ENCODE measurements at regions not wholly inside any gene's neighbourhood (a gene's known extent, or its start where the extent isn't known, plus 50 kb on each side); places are given as distances from the start of the nearest gene placed in this dataset.

- no peak for DNase-seq (ENCODE audit: extremely low spot score)
- ChIA-PET POLR2A (no interaction called here), CTCF (interaction anchor here (1.2 kb wide), 1 partner anchor 13 kb away, joined by 3 read pairs; no protein-coding TSS in a partner anchor)
- TF ChIP-seq CTCF (IDR thresholded peaks at IDR 0.05; ENCODE audit: control extremely low read depth, extremely low read depth, low read depth, missing control alignments) = no peak
These were observed 123.6 kb downstream of the NUDT12 start for GRCh38 chr5:103439007-103439406.

- TF ChIP-seq CTCF (IDR thresholded peaks at IDR 0.05; ENCODE audit: control extremely low read depth, extremely low read depth, low read depth, missing control alignments) = no peak
- ChIA-PET CTCF (no interaction called here), POLR2A (no interaction called here)
- no peak for DNase-seq (ENCODE audit: extremely low spot score)
These were observed 125.9 kb downstream of the NUDT12 start for GRCh38 chr5:103436656-103437055.

GRCh38 chr5:103436112-103436511 lies 126.5 kb downstream of the NUDT12 start:
- POLR2A ChIA-PET = no interaction called here

GRCh38 chr5:103435136-103435889 lies 127.3 kb downstream of the NUDT12 start:
- TF ChIP-seq CTCF (IDR thresholded peaks at IDR 0.05; ENCODE audit: control extremely low read depth, extremely low read depth, low read depth, missing control alignments) = no peak
- ChIA-PET POLR2A (no interaction called here), CTCF (interaction anchor here (1.3 to 1.5 kb wide), 2 partner anchors 17 to 34 kb away, joined by 3 to 4 read pairs; no protein-coding TSS in a partner anchor)
- no peak for DNase-seq (ENCODE audit: extremely low spot score)

More at GRCh38 chr5:103436112-103436511, 126.5 kb downstream of the NUDT12 start:
- TF ChIP-seq CTCF (IDR thresholded peaks at IDR 0.05; ENCODE audit: control extremely low read depth, extremely low read depth, low read depth, missing control alignments) = no peak
- no peak for DNase-seq (ENCODE audit: extremely low spot score)
- CTCF ChIA-PET = no interaction called here

- ChIA-PET CTCF (interaction anchor here (1.2 to 1.5 kb wide), 2 partner anchors 12 to 33 kb away, joined by 4 read pairs; no protein-coding TSS in a partner anchor), POLR2A (no interaction called here)
- no peak for TF ChIP-seq CTCF (IDR thresholded peaks at IDR 0.05; ENCODE audit: control extremely low read depth, extremely low read depth, low read depth, missing control alignments)
- DNase-seq (ENCODE audit: extremely low spot score) = no peak
These were observed 128.5 kb downstream of the NUDT12 start for GRCh38 chr5:103434057-103434456.

- ChIA-PET CTCF (no interaction called here), POLR2A (no interaction called here)
- no peak for TF ChIP-seq CTCF (IDR thresholded peaks at IDR 0.05; ENCODE audit: control extremely low read depth, extremely low read depth, low read depth, missing control alignments)
- DNase-seq (ENCODE audit: extremely low spot score) = no peak
These were observed 129.4 kb downstream of the NUDT12 start for GRCh38 chr5:103433211-103433610.
